Neural progenitor cell (in vitro differentiated cells): ENCODE measurements at regions not wholly inside any gene's neighbourhood (a gene's known extent, or its start where the extent isn't known, plus 50 kb on each side); places are given as distances from the start of the nearest gene placed in this dataset.

ENCODE experiments used
- DNase-seq: peaks from one replicate; pipeline ENCODE4 v3.0.0-alpha.2; 2016; ENCODE audit warnings: low spot score
- H2AFZ ChIP-seq: fragments of 200-600 bp; sonication (generic); replicated peaks from 2 replicates; pipeline ENCODE4 v1.6.1; 2016; ENCODE audit warnings: antibody characterized with exemption
- H3F3A ChIP-seq: fragments of 200-600 bp; sonication (generic); 2 replicates; pipeline ENCODE4 v1.6.1; 2016; ENCODE audit warnings: antibody characterized with exemption, low read depth
- H3K27ac ChIP-seq: fragments of 200-600 bp; sonication (generic); 2 replicates; pipeline ENCODE4 v1.5.1; 2016; ENCODE audit warnings: mild to moderate bottlenecking
- H3K27me3 ChIP-seq: fragments of 200-600 bp; sonication (generic); 2 replicates; pipeline ENCODE4 v1.6.1; 2016; ENCODE audit warnings: mild to moderate bottlenecking, moderate library complexity
- H3K36me3 ChIP-seq: fragments of 200-600 bp; sonication (generic); 2 replicates; pipeline ENCODE4 v1.5.1; 2016
- H3K4me1 ChIP-seq: fragments of 200-600 bp; sonication (generic); 2 replicates; pipeline ENCODE4 v1.6.1; 2016; ENCODE audit warnings: mixed run types
- H3K4me2 ChIP-seq: fragments of 200-600 bp; sonication (generic); 2 replicates; pipeline ENCODE4 v1.6.1; 2016
- H3K4me3 ChIP-seq: fragments of 200-600 bp; sonication (generic); 2 replicates; pipeline ENCODE4 v1.5.1; 2016
- H3K79me2 ChIP-seq: fragments of 200-600 bp; sonication (generic); 2 replicates; pipeline ENCODE4 v1.6.1; 2016; ENCODE audit warnings: low read depth
- H3K9ac ChIP-seq: fragments of 200-600 bp; sonication (generic); 2 replicates; pipeline ENCODE4 v1.6.1; 2016
- H3K9me3 ChIP-seq: fragments of 200-600 bp; sonication (generic); 2 replicates; pipeline ENCODE4 v1.5.1; 2016; ENCODE audit warnings: low read depth
- H4K20me1 ChIP-seq: fragments of 200-600 bp; sonication (generic); 2 replicates; pipeline ENCODE4 v1.6.1; 2016; ENCODE audit warnings: low read depth
- H3K27ac Mint-ChIP-seq: 3 replicates; pipeline ENCODE4 v1.8.0; 2021; ENCODE audit warnings: mixed read lengths
- H3K27me3 Mint-ChIP-seq: 2 replicates; pipeline ENCODE4 v1.8.0; 2022; ENCODE audit warnings: low read depth, mild to moderate bottlenecking, inconsistent platforms, moderate library complexity, mixed read lengths; ENCODE audit not compliant: insufficient read depth
- H3K36me3 Mint-ChIP-seq: 3 replicates; pipeline ENCODE4 v1.8.0; 2021; ENCODE audit warnings: mixed read lengths
- H3K4me1 Mint-ChIP-seq: 3 replicates; pipeline ENCODE4 v1.8.0; 2021; ENCODE audit warnings: mixed read lengths
- H3K4me3 Mint-ChIP-seq: 3 replicates; pipeline ENCODE4 v1.8.0; 2021; ENCODE audit warnings: mild to moderate bottlenecking, moderate library complexity, mixed read lengths
- H3K9me3 Mint-ChIP-seq: 3 replicates; pipeline ENCODE4 v1.8.0; 2020; ENCODE audit warnings: mixed read lengths
- EZH2 ChIP-seq: fragments of 200-600 bp; sonication (generic); IDR thresholded peaks from 2 replicates; pipeline ENCODE4 v1.6.1; 2017; ENCODE audit warnings: antibody characterized with exemption, mild to moderate bottlenecking, moderate library complexity
- EZH2phosphoT487 ChIP-seq: fragments of 200-600 bp; sonication (generic); IDR thresholded peaks from 2 replicates; pipeline ENCODE4 v1.6.1; 2017; ENCODE audit warnings: antibody characterized with exemption
- TF ChIP-seq, protein P1 (sequence below): fragments of 200-600 bp; sonication (generic); IDR thresholded peaks from 2 replicates; pipeline ENCODE4 v1.5.1; 2017; ENCODE audit warnings: antibody characterized with exemption, mild to moderate bottlenecking

DNA sequence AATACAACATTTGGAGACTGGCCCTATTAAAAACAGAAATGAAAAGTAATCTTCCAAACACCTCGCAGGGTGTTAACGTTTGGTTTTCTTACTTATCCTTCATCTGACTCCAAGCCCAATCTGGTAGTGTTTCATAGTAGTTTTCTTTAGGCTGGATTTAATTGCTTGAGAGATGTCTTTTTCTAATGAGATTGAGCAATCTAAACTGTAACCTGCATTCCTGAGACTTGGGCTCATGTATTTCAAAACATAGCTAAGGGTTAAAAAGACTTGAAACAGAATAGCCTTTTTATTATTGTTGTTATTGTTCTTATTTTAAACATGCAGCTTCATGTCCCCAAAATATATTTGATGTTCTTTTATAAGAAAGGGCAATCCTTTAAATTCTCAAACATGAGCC lies 278.9 kb downstream of the TGFB2 start:
- H3K27ac ChIP-seq, result no peak overlapping the region
- no peak overlapping the region for H3K9ac ChIP-seq
- H3K36me3 Mint-ChIP-seq, result no peaks in the 10 kb centered on the region
- H3K27me3 Mint-ChIP-seq, result peaks cover 3% of the 10 kb centered on the region
- H2AFZ ChIP-seq, result no peak overlapping the region
- H3K36me3 ChIP-seq, result no peaks in the 10 kb centered on the region
- no peak overlapping the region for H3K27ac Mint-ChIP-seq
- TF ChIP-seq, protein P1, sequence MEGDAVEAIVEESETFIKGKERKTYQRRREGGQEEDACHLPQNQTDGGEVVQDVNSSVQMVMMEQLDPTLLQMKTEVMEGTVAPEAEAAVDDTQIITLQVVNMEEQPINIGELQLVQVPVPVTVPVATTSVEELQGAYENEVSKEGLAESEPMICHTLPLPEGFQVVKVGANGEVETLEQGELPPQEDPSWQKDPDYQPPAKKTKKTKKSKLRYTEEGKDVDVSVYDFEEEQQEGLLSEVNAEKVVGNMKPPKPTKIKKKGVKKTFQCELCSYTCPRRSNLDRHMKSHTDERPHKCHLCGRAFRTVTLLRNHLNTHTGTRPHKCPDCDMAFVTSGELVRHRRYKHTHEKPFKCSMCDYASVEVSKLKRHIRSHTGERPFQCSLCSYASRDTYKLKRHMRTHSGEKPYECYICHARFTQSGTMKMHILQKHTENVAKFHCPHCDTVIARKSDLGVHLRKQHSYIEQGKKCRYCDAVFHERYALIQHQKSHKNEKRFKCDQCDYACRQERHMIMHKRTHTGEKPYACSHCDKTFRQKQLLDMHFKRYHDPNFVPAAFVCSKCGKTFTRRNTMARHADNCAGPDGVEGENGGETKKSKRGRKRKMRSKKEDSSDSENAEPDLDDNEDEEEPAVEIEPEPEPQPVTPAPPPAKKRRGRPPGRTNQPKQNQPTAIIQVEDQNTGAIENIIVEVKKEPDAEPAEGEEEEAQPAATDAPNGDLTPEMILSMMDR, result no peak
- TF ChIP-seq EZH2, result no peak
- TF ChIP-seq EZH2phosphoT487, result no peak
- no peaks in the 10 kb centered on the region for H3K4me1 Mint-ChIP-seq
- H3K4me3 ChIP-seq, result no peak overlapping the region
- no peaks in the 10 kb centered on the region for H3K79me2 ChIP-seq
- no peak overlapping the region for H3K4me3 Mint-ChIP-seq
- H3K9me3 Mint-ChIP-seq, result no peaks in the 10 kb centered on the region
- no peak for DNase-seq
- no peaks in the 10 kb centered on the region for H3F3A ChIP-seq
- no peaks in the 10 kb centered on the region for H3K9me3 ChIP-seq
- no peak overlapping the region for H3K4me2 ChIP-seq
- no peaks in the 10 kb centered on the region for H3K27me3 ChIP-seq
- no peaks in the 10 kb centered on the region for H3K4me1 ChIP-seq
- H4K20me1 ChIP-seq, result no peaks in the 10 kb centered on the region

DNA sequence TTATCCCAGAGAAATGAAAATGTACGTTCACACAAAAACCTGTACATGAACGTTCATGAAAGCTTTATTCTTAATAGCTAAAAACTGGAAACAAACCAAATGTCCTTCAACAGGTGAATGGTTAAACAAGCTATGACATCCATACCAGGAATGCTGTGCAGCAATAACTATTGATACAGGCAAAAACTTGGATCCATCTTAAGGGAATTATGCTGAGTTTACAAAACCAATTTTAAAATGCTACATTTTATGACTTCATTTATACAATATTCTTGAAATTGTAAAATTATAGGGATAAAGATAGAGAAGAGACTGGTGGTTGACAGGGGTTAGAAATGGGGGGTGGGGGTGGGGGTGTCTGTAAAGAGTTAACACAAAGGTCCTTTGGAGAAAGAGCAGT lies 280.3 kb downstream of the TGFB2 start:
- no peaks in the 10 kb centered on the region for H3K36me3 Mint-ChIP-seq
- TF ChIP-seq, protein P1, result no peak
- no peak for TF ChIP-seq EZH2
- TF ChIP-seq EZH2phosphoT487, result no peak
- Histone ChIP-seq H3K4me1 (no peaks in the 10 kb centered on the region), H3K36me3 (no peaks in the 10 kb centered on the region), H3K4me3 (no peak overlapping the region), H3K27me3 (no peaks in the 10 kb centered on the region), H2AFZ (no peak overlapping the region), H3F3A (no peaks in the 10 kb centered on the region), H3K79me2 (no peaks in the 10 kb centered on the region), H3K27ac (no peak overlapping the region), H3K9me3 (no peaks in the 10 kb centered on the region), H4K20me1 (no peaks in the 10 kb centered on the region), H3K4me2 (no peak overlapping the region), H3K9ac (no peak overlapping the region)
- H3K27me3 Mint-ChIP-seq, result peaks cover 3% of the 10 kb centered on the region
- peaks cover 4% of the 10 kb centered on the region for H3K9me3 Mint-ChIP-seq
- no peak for DNase-seq
- no peaks in the 10 kb centered on the region for H3K4me1 Mint-ChIP-seq
- no peak overlapping the region for H3K4me3 Mint-ChIP-seq
- H3K27ac Mint-ChIP-seq, result no peak overlapping the region

GRCh38 chr1:218633238-218633988 lies 288.3 kb downstream of the TGFB2 start:
- Histone ChIP-seq H2AFZ (peak overlapping the region; percentile 93), H3K36me3 (no peaks in the 10 kb centered on the region), H3K4me1 (peaks cover 11% of the 10 kb centered on the region), H3K79me2 (no peaks in the 10 kb centered on the region), H3K27me3 (no peaks in the 10 kb centered on the region), H4K20me1 (no peaks in the 10 kb centered on the region), H3K4me3 (no peak overlapping the region), H3K4me2 (peak overlapping the region; percentile 31), H3F3A (no peaks in the 10 kb centered on the region), H3K9ac (no peak overlapping the region), H3K27ac (peak overlapping the region; percentile 57), H3K9me3 (no peaks in the 10 kb centered on the region)
- no peaks in the 10 kb centered on the region for H3K27me3 Mint-ChIP-seq
- no peaks in the 10 kb centered on the region for H3K4me1 Mint-ChIP-seq
- TF ChIP-seq, protein P1, result no peak
- TF ChIP-seq EZH2 (no peak), EZH2phosphoT487 (no peak)
- no peaks in the 10 kb centered on the region for H3K36me3 Mint-ChIP-seq
- no peak overlapping the region for H3K27ac Mint-ChIP-seq
- DNase-seq, result peak; percentile 73
- no peak overlapping the region for H3K4me3 Mint-ChIP-seq
- H3K9me3 Mint-ChIP-seq, result peaks cover 21% of the 10 kb centered on the region
